GM12872 (cell line): ENCODE measurements at regions not wholly inside any gene's neighbourhood (a gene's known extent, or its start where the extent isn't known, plus 50 kb on each side); places are given as distances from the start of the nearest gene placed in this dataset.

Experiments
- TF ChIP-seq, protein P1 (sequence below): IDR thresholded peaks from 3 replicates; pipeline ENCODE4 v1.5.1; 2011; ENCODE audit warnings: low read depth, mild to moderate bottlenecking, low read length, moderate library complexity; ENCODE audit not compliant: insufficient read depth

DNA sequence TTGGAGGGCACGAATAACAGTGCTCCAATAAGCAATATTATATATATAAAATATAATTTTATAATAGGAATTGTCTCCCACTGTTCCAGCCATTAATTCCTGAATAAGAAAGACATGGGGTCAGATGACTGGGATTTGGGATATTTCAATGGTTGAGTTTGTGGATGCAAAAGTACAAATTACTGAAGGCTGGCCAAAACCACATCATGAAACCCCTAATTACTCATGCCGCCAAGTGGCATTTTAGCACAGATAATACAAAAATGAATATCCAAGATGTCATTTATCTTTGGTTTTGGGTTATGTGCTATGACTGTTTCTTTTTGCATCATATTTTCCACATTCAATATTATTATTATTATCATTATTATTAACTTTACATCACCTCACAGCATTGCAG is 261.4 kb upstream of the TBX3 start:
- TF ChIP-seq, protein P1, sequence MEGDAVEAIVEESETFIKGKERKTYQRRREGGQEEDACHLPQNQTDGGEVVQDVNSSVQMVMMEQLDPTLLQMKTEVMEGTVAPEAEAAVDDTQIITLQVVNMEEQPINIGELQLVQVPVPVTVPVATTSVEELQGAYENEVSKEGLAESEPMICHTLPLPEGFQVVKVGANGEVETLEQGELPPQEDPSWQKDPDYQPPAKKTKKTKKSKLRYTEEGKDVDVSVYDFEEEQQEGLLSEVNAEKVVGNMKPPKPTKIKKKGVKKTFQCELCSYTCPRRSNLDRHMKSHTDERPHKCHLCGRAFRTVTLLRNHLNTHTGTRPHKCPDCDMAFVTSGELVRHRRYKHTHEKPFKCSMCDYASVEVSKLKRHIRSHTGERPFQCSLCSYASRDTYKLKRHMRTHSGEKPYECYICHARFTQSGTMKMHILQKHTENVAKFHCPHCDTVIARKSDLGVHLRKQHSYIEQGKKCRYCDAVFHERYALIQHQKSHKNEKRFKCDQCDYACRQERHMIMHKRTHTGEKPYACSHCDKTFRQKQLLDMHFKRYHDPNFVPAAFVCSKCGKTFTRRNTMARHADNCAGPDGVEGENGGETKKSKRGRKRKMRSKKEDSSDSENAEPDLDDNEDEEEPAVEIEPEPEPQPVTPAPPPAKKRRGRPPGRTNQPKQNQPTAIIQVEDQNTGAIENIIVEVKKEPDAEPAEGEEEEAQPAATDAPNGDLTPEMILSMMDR: no peak

DNA sequence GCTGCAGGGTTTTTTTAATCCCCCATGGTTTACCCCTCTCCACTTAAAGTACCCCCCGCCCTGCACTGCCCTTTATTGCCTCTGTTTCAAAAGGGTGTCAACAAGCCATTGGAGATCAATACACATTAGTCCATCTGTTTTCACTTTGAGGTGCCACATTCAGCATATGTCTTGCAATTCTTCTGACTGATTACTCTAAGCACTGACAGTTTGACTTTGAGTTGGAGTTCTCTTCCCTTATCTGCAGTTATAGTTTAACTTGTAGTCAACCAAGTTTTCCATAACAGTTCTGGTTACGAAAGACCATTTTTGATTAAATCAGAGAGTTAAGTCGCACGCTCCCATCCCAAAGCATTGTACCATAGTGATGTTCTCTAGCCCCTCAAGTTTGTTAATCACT is 260.8 kb upstream of the TBX3 start:
- TF ChIP-seq, protein P1: no peak

DNA sequence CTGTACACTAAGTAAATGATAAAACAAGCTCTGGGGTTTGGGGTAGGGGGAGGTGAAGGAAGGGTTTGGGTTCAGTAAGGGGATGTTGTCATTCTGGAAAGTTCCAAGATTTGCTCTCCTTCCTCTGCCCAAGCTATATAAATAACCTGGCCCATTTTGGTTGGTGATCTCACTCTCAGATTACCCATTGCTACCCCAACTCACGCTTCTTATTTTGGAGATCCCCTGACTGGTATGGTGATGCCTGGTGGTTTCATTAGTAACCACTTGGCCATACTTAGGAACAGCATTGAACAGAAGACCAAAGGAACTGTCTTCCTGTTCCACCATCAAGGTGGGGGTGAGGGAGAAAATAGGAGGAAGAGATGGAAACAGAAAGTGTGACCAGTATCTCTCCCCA is 259.6 kb upstream of the TBX3 start:
- TF ChIP-seq, protein P1: no peak

DNA sequence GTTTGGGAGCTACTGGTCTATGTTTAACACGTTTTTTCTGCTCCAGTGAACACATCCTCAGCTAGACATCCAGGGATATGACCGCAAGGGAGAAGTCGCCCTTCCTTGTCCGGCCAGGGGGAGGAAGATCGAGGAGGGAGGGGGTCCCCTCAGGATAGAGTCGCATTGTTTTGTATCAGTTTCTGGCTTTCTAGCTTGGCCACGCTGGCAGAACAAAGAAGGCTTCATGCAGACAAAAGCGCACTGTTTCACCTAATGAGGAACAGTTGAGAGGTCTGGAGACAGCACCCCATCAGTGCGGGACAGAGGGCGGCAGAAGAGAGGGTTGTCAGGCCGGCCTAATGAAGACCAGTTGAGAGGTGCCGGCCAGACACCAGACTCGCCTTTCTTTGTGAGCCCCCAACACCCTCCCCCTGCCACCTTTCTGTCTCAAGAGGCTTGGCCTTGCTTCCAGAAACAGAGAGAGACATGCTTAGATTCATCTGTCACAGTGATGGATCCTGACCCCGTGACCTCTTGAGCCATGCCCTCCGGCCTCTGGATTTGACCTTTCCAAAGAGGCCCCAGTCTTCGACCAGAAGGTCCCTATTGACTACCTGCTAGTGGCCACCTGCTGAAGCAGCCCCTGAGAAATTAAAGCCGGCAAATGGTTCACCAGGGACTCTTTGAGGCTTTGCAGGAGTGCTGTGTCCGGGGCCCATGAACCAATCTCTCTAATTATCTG is 254.7 kb upstream of the TBX3 start:
- TF ChIP-seq, protein P1: no peak

DNA sequence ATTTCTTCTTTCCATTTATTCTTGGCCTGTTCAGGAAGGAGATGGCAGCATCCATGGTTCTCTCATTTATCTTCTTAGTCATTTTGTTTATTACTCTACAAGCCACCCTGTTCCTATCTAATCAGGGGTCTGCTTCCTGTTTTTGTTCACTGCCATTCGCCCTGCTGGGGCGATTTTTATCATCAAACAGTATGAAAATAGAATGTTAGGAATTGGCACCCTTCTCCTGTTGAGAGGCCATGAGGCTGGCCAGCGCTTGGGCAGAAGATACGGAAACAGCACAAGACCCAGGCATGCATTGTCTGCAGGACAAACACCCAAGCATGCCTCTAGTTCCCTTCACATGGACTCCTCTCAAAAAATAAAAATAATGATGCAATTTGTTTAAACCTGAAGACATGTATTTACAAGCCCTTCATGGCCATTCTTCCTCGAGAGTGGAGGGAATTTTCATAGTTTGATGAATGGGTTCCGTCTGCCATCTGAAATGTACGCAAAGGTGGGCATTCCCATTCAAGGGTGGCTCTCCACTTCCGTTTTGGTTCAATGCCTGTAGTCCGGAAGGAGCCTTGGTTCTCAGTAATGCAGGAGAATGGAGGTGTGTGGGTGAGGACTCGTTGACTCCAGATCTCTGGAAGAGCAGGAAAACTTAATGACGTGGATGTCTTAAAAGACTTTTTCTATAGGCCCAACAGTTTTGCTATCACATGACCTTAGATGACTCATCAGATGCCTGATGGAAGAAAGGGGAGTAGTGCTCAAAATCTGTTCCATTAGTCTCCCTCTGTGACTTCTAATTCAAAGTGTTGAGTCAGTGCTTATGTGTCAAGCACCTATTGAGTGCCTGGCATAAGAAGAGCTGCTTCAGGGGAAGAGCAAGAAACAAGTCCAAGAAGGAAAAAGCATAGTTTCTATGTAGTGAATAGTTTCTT is 252.4 kb upstream of the TBX3 start:
- TF ChIP-seq, protein P1: no peak

DNA sequence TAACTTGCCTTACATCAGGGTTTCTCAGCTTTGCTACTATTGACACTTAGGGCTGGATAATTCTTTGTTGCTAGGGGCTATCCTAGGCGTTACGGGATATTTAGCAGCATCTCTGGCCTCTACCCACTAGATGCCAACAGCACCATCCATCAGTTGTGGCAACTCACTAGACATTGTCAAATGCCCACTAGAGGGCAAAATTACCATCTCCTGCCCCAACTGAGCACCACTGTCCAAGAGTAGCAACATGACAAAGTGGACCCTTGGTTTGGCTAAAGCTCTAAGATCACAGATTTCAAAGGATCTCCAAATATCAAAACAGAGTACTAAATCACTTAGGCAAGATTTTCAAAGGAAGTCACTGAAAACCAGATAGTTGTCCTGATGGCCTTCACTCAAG is 251.7 kb upstream of the TBX3 start:
- TF ChIP-seq, protein P1: 0 out of 3 replicates have a peak, but pooled peaks have one; percentile 12

DNA sequence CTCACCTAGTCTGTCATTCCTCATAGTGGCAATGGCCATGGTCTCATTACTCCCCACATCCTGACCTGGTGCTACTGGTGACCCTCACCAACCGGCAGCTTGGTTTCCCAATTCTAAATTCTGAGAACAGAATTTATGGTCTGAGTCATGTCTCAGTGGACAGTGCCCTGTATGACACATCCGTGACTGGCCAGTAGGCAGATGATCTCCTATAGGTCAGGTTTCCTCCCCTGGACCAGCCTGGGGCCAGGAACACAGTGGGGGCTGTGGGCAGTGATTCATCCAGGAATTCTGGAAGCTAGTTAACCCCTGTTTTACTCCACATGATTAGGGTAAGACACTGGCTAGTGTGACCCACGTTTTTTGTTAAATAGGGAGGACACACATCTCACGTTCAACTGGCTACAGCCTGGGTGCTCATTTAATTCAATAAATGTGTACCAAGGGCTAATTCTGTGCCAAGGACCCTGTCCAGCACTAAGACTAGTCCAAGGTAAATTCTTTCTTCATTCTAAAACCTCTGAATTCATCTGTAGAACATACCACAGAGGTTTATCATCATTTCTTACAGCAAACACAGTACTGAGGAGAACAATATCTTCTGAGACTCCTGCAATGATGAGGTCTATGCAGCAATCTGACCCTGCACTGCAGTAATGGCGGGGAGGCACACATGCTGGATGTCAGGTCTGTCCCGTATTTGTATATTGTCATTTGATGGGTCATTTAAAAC is 249.6 kb upstream of the TBX3 start:
- TF ChIP-seq, protein P1: no peak
